ENCODE measurements at regions not wholly inside any gene's neighbourhood (a gene's known extent, or its start where the extent isn't known, plus 50 kb on each side); places are given as distances from the start of the nearest gene placed in this dataset.

GRCh38 chr21:24899138-24899537 is 708.1 kb downstream of the MRPL39 start:
- ATAC-seq (ENCODE audit: low read depth), result no peak
- no peak for DNase-seq (ENCODE audit: low spot score)
- TF ChIP-seq CTCF (IDR thresholded peaks at IDR 0.05; ENCODE audit: poor library complexity, severe bottlenecking), result no peak

GRCh38 chr21:24897883-24898282 is 709.4 kb downstream of the MRPL39 start:
- no peak for TF ChIP-seq CTCF (IDR thresholded peaks at IDR 0.05; ENCODE audit: poor library complexity, severe bottlenecking)
- H3K27me3 ChIP-seq (ENCODE audit: insufficient read depth, poor library complexity, severe bottlenecking), result no peaks in the 10 kb centered on the region
- no peak overlapping the region for H3K4me3 ChIP-seq (ENCODE audit: severe bottlenecking)
- no peaks in the 10 kb centered on the region for H3K9me3 ChIP-seq (ENCODE audit: severe bottlenecking)
- no peak for DNase-seq (ENCODE audit: low spot score)
- ATAC-seq (ENCODE audit: low read depth), result no peak
- H3K4me1 ChIP-seq (ENCODE audit: insufficient read depth, poor library complexity, severe bottlenecking), result no peaks in the 10 kb centered on the region
- H3K36me3 ChIP-seq (ENCODE audit: low read depth), result no peaks in the 10 kb centered on the region
- no peak overlapping the region for H3K27ac ChIP-seq (ENCODE audit: poor library complexity, severe bottlenecking)

More at GRCh38 chr21:24899138-24899537, 708.1 kb downstream of the MRPL39 start:
- Histone ChIP-seq H3K4me1 (ENCODE audit: insufficient read depth, poor library complexity, severe bottlenecking) (no peaks in the 10 kb centered on the region), H3K4me3 (ENCODE audit: severe bottlenecking) (no peak overlapping the region), H3K27me3 (ENCODE audit: insufficient read depth, poor library complexity, severe bottlenecking) (no peaks in the 10 kb centered on the region), H3K27ac (ENCODE audit: poor library complexity, severe bottlenecking) (no peak overlapping the region), H3K9me3 (ENCODE audit: severe bottlenecking) (no peaks in the 10 kb centered on the region), H3K36me3 (ENCODE audit: low read depth) (no peaks in the 10 kb centered on the region)

GRCh38 chr21:24896735-24897124 is 710.6 kb downstream of the MRPL39 start:
- Histone ChIP-seq H3K27ac (ENCODE audit: poor library complexity, severe bottlenecking) (no peak overlapping the region), H3K27me3 (ENCODE audit: insufficient read depth, poor library complexity, severe bottlenecking) (no peaks in the 10 kb centered on the region), H3K9me3 (ENCODE audit: severe bottlenecking) (no peaks in the 10 kb centered on the region), H3K4me1 (ENCODE audit: insufficient read depth, poor library complexity, severe bottlenecking) (no peaks in the 10 kb centered on the region), H3K4me3 (ENCODE audit: severe bottlenecking) (no peak overlapping the region), H3K36me3 (ENCODE audit: low read depth) (no peaks in the 10 kb centered on the region)
- DNase-seq (ENCODE audit: low spot score) (no peak), ATAC-seq (ENCODE audit: low read depth) (no peak)
- no peak for TF ChIP-seq CTCF (IDR thresholded peaks at IDR 0.05; ENCODE audit: poor library complexity, severe bottlenecking)

- H3K9me3 ChIP-seq (ENCODE audit: severe bottlenecking), result no peaks in the 10 kb centered on the region
- H3K4me1 ChIP-seq (ENCODE audit: insufficient read depth, poor library complexity, severe bottlenecking), result no peaks in the 10 kb centered on the region
- no peak for DNase-seq (ENCODE audit: low spot score)
- H3K36me3 ChIP-seq (ENCODE audit: low read depth), result no peaks in the 10 kb centered on the region
- TF ChIP-seq CTCF (IDR thresholded peaks at IDR 0.05; ENCODE audit: poor library complexity, severe bottlenecking), result peak; percentile 45
- H3K27me3 ChIP-seq (ENCODE audit: insufficient read depth, poor library complexity, severe bottlenecking), result no peaks in the 10 kb centered on the region
- no peak for ATAC-seq (ENCODE audit: low read depth)
- no peak overlapping the region for H3K27ac ChIP-seq (ENCODE audit: poor library complexity, severe bottlenecking)
- H3K4me3 ChIP-seq (ENCODE audit: severe bottlenecking), result no peak overlapping the region
Observed at GRCh38 chr21:24895885-24896734, 711.2 kb downstream of the MRPL39 start.

- Histone ChIP-seq H3K9me3 (ENCODE audit: severe bottlenecking) (no peaks in the 10 kb centered on the region), H3K4me1 (ENCODE audit: insufficient read depth, poor library complexity, severe bottlenecking) (no peaks in the 10 kb centered on the region), H3K36me3 (ENCODE audit: low read depth) (no peaks in the 10 kb centered on the region), H3K27ac (ENCODE audit: poor library complexity, severe bottlenecking) (no peak overlapping the region), H3K4me3 (ENCODE audit: severe bottlenecking) (no peak overlapping the region), H3K27me3 (ENCODE audit: insufficient read depth, poor library complexity, severe bottlenecking) (no peaks in the 10 kb centered on the region)
- ATAC-seq (ENCODE audit: low read depth) (no peak), DNase-seq (ENCODE audit: low spot score) (no peak)
- TF ChIP-seq CTCF (IDR thresholded peaks at IDR 0.05; ENCODE audit: poor library complexity, severe bottlenecking), result no peak
Observed at GRCh38 chr21:24894324-24894723, 713.0 kb downstream of the MRPL39 start.

Measured in RWPE2 (cell line).